ENCODE measurements at regions not wholly inside any gene's neighbourhood (a gene's known extent, or its start where the extent isn't known, plus 50 kb on each side); places are given as distances from the start of the nearest gene placed in this dataset.

DNA sequence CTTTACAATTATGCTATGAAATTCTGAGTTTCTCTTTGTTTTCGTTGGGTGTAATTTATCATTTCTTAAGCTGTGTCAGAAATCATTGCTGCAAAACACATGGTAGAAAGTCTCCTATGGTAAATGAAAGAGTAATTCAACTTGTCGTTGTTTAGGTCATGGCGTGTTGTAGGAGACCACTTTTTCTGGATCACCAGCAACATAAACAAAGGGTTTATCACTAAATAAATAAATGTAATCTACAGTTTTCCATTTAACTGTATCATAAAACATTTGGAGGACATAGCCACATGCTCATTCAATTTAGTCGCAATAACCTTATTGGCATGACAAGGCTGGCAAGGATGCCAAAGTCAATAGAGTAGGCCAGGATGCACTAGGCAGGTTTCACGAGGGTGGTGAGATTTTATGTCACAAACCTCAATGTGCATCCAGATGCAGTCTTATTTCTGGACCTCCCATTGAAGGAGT, 154.4 kb upstream of the ERCC6L2 start:
- TF ChIP-seq CTCF (IDR thresholded peaks at IDR 0.05): no peak
- H3K27me3 ChIP-seq (ENCODE audit: control insufficient read depth in 2 of 2, insufficient read depth in 2 of 2, low read length in 2 of 2): peaks cover 0 to 2% of the 10 kb centered on the region in 2 donors
- no peaks in the 10 kb centered on the region for H3K4me1 ChIP-seq (ENCODE audit: control insufficient read depth in 1 of 2, insufficient read depth in 2 of 2, low read length in 2 of 2)
- H3K79me2 ChIP-seq (ENCODE audit: insufficient read depth, low read length): no peaks in the 10 kb centered on the region
- intact Hi-C loops (cut with micrococcal nuclease): no loop called here
- peaks cover 6% of the 10 kb centered on the region for H3K4me1 Mint-ChIP-seq
- 67% methylated on average over 1 of the region's 5 CpGs for WGBS (ENCODE audit: insufficient coverage)
- no peak overlapping the region for H3K27ac Mint-ChIP-seq
- peaks cover 10 to 20% of the 10 kb centered on the region in 2 donors for H3K9me3 ChIP-seq (replicated peaks in 1 of 2; ENCODE audit: control insufficient read depth in 1 of 2, insufficient read depth in 1 of 2, low read length in 2 of 2)
- H3K4me2 ChIP-seq (replicated peaks; ENCODE audit: extremely low read depth, low read length, poor library complexity, severe bottlenecking): no peak overlapping the region
- DNase-seq: no peak
- peaks cover 0 to 6% (median 4%) of the 10 kb centered on the region in 3 donors for H3K27me3 Mint-ChIP-seq (ENCODE audit: low read depth in 3 of 3)
- H3K4me3 Mint-ChIP-seq: no peak overlapping the region
- no peak overlapping the region for H3K27ac ChIP-seq (ENCODE audit: low read depth in 1 of 2, low read length in 2 of 2)
- H3K9ac ChIP-seq (ENCODE audit: insufficient read depth, low read length, poor library complexity, severe bottlenecking): no peak overlapping the region
- no peak overlapping the region for H2AFZ ChIP-seq (ENCODE audit: insufficient read depth, low read depth, low read length, poor library complexity, severe bottlenecking)
- H3K36me3 Mint-ChIP-seq: no peaks in the 10 kb centered on the region
- no peaks in the 10 kb centered on the region for H3K36me3 ChIP-seq (replicated peaks in 1 of 2; ENCODE audit: control insufficient read depth in 1 of 2, insufficient read depth in 2 of 2, low read length in 2 of 2)
- no peaks in the 10 kb centered on the region for H4K20me1 ChIP-seq (ENCODE audit: insufficient read depth, low read length)
- no peak overlapping the region for H3K4me3 ChIP-seq (replicated peaks in 1 of 3; ENCODE audit: low read depth in 2 of 3, low read length in 3 of 3)
- peaks cover 5 to 17% (median 12%) of the 10 kb centered on the region in 7 donors for H3K9me3 Mint-ChIP-seq

- Mint-ChIP-seq H3K9me3 (peaks cover 11 to 23% (median 17%) of the 10 kb centered on the region in 7 donors), H3K27ac (no peak overlapping the region), H3K4me1 (peaks cover 6% of the 10 kb centered on the region), H3K27me3 (ENCODE audit: low read depth in 3 of 3) (peaks cover 0 to 5% (median 4%) of the 10 kb centered on the region in 3 donors), H3K36me3 (no peaks in the 10 kb centered on the region), H3K4me3 (no peak overlapping the region)
- H3K4me3 ChIP-seq (replicated peaks in 1 of 3; ENCODE audit: low read depth in 2 of 3, low read length in 3 of 3): no peak overlapping the region
- 100% methylated on average over 2 of the region's 6 CpGs for WGBS (ENCODE audit: insufficient coverage)
- no peaks in the 10 kb centered on the region for H3K36me3 ChIP-seq (replicated peaks in 1 of 2; ENCODE audit: control insufficient read depth in 1 of 2, insufficient read depth in 2 of 2, low read length in 2 of 2)
- peaks cover 16 to 26% of the 10 kb centered on the region in 2 donors for H3K9me3 ChIP-seq (replicated peaks in 1 of 2; ENCODE audit: control insufficient read depth in 1 of 2, insufficient read depth in 1 of 2, low read length in 2 of 2)
- H3K4me2 ChIP-seq (replicated peaks; ENCODE audit: extremely low read depth, low read length, poor library complexity, severe bottlenecking): no peak overlapping the region
- no peaks in the 10 kb centered on the region for H4K20me1 ChIP-seq (ENCODE audit: insufficient read depth, low read length)
- no peak overlapping the region for H2AFZ ChIP-seq (ENCODE audit: insufficient read depth, low read depth, low read length, poor library complexity, severe bottlenecking)
- H3K27ac ChIP-seq (ENCODE audit: low read depth in 1 of 2, low read length in 2 of 2): no peak overlapping the region
- H3K79me2 ChIP-seq (ENCODE audit: insufficient read depth, low read length): no peaks in the 10 kb centered on the region
- intact Hi-C loops (cut with micrococcal nuclease): no loop called here
- no peaks in the 10 kb centered on the region for H3K4me1 ChIP-seq (ENCODE audit: control insufficient read depth in 1 of 2, insufficient read depth in 2 of 2, low read length in 2 of 2)
- no peak overlapping the region for H3K9ac ChIP-seq (ENCODE audit: insufficient read depth, low read length, poor library complexity, severe bottlenecking)
- peaks cover 0 to 2% of the 10 kb centered on the region in 2 donors for H3K27me3 ChIP-seq (ENCODE audit: control insufficient read depth in 2 of 2, insufficient read depth in 2 of 2, low read length in 2 of 2)
- DNase-seq: no peak
- TF ChIP-seq CTCF (IDR thresholded peaks at IDR 0.05): no peak
These were observed 155.0 kb upstream of the ERCC6L2 start for GRCh38 chr9:95720496-95720895.
